Mammary epithelial cell (primary cell): ENCODE measurements at regions not wholly inside any gene's neighbourhood (a gene's known extent, or its start where the extent isn't known, plus 50 kb on each side); places are given as distances from the start of the nearest gene placed in this dataset.

Source experiments
- CTCF ChIP-seq, 2 donors: IDR thresholded peaks in 1 of 2; conservative IDR thresholded peaks in 1 of 2; 2 replicates each; pipeline ENCODE4 v1.5.1; 2011 to 2012; ENCODE audit warnings: inconsistent platforms in 2 of 2, low read length in 2 of 2, mild to moderate bottlenecking in 2 of 2, control low read depth in 1 of 2, low read depth in 1 of 2; ENCODE audit not compliant: insufficient read depth in 1 of 2; ENCODE audit errors: extremely low read depth in 1 of 2
- EZH2 ChIP-seq: IDR thresholded peaks from 2 replicates; pipeline ENCODE4 v1.6.1; 2012; ENCODE audit warnings: low read length, inconsistent platforms, borderline replicate concordance

GRCh38 chr9:82526577-82526976 lies 536.4 kb downstream of the RASEF start:
- TF ChIP-seq CTCF (conservative IDR thresholded peaks at IDR 0.05 in 1 of 2, IDR thresholded peaks at IDR 0.05 in 1 of 2; ENCODE audit: extremely low read depth in 1 of 2, insufficient read depth in 1 of 2, low read depth in 1 of 2, low read length in 2 of 2) = no peak
- TF ChIP-seq EZH2 = no peak
